DOHH2 (cell line): ENCODE measurements at regions not wholly inside any gene's neighbourhood (a gene's known extent, or its start where the extent isn't known, plus 50 kb on each side); places are given as distances from the start of the nearest gene placed in this dataset.
"Not testable (repeated sequence)": the region's sequence is repeated elsewhere in the genome, so short reads cannot be mapped to it uniquely, and the experiment has no call there.

Experiments used
- CTCF ChIP-seq: fragments of 200-600 bp; sonication (generic); IDR thresholded peaks from one replicate; pipeline ENCODE4 v1.5.1; 2014; ENCODE audit warnings: antibody characterized with exemption, mild to moderate bottlenecking, low read depth, low read length; ENCODE audit not compliant: poor library complexity, severe bottlenecking
- EZH2phosphoT487 ChIP-seq: fragments of 200-600 bp; sonication (generic); IDR thresholded peaks from 2 replicates; pipeline ENCODE4 v1.6.1; 2017; ENCODE audit warnings: borderline replicate concordance, mild to moderate bottlenecking, antibody characterized with exemption, low read length, moderate library complexity, mixed read lengths

- not testable (repeated sequence) for TF ChIP-seq CTCF, EZH2phosphoT487
Observed at GRCh38 chr12:95383920-95384319, 90.0 kb upstream of the METAP2 start.
